ENCODE measurements at regions not wholly inside any gene's neighbourhood (a gene's known extent, or its start where the extent isn't known, plus 50 kb on each side); places are given as distances from the start of the nearest gene placed in this dataset.

- no peak overlapping the region for H3K4me3 ChIP-seq
- intact Hi-C loops (cut with DNase I; ENCODE audit: low total_unique reads), result no loop called here
- H3K36me3 ChIP-seq, result no peaks in the 10 kb centered on the region
- H3K9me3 ChIP-seq, result no peaks in the 10 kb centered on the region
- no peak for DNase-seq (ENCODE audit: low spot score in 2 of 2)
- no peak overlapping the region for H3K27ac ChIP-seq
- no peaks in the 10 kb centered on the region for H3K4me1 ChIP-seq
- TF ChIP-seq CTCF (IDR thresholded peaks at IDR 0.05), result no peak
- TF ChIP-seq POLR2AphosphoS5 (IDR thresholded peaks at IDR 0.05), result no peak
- TF ChIP-seq POLR2A (IDR thresholded peaks at IDR 0.05), result no peak
- H3K27me3 ChIP-seq, result no peaks in the 10 kb centered on the region
Measured at GRCh38 chr13:106865716-106866440, 297.9 kb upstream of the ARGLU1 start.

GRCh38 chr13:106859533-106859904 lies 291.6 kb upstream of the ARGLU1 start:
- TF ChIP-seq POLR2AphosphoS5 (IDR thresholded peaks at IDR 0.05) (no peak), CTCF (IDR thresholded peaks at IDR 0.05) (no peak), POLR2A (IDR thresholded peaks at IDR 0.05) (no peak)
- intact Hi-C loops (cut with DNase I; ENCODE audit: low total_unique reads), result no loop called here
- DNase-seq (ENCODE audit: low spot score in 2 of 2), result no peak

GRCh38 chr13:106858903-106859532 lies 291.1 kb upstream of the ARGLU1 start:
- Histone ChIP-seq H3K27ac (no peak overlapping the region), H3K27me3 (no peaks in the 10 kb centered on the region), H3K4me1 (no peaks in the 10 kb centered on the region), H3K36me3 (no peaks in the 10 kb centered on the region), H3K4me3 (no peak overlapping the region), H3K9me3 (no peaks in the 10 kb centered on the region)
- intact Hi-C loops (cut with DNase I; ENCODE audit: low total_unique reads), result no loop called here
- TF ChIP-seq POLR2AphosphoS5 (IDR thresholded peaks at IDR 0.05) (no peak), CTCF (IDR thresholded peaks at IDR 0.05) (no peak), POLR2A (IDR thresholded peaks at IDR 0.05) (no peak)
- DNase-seq (ENCODE audit: low spot score in 2 of 2), result no peak

More at GRCh38 chr13:106859533-106859904, 291.6 kb upstream of the ARGLU1 start:
- no peaks in the 10 kb centered on the region for H3K4me1 ChIP-seq
- H3K36me3 ChIP-seq, result no peaks in the 10 kb centered on the region
- no peaks in the 10 kb centered on the region for H3K9me3 ChIP-seq
- H3K4me3 ChIP-seq, result no peak overlapping the region
- H3K27ac ChIP-seq, result no peak overlapping the region
- H3K27me3 ChIP-seq, result no peaks in the 10 kb centered on the region

GRCh38 chr13:106852436-106852835 lies 284.5 kb upstream of the ARGLU1 start:
- DNase-seq (ENCODE audit: low spot score in 2 of 2), result no peak
- Histone ChIP-seq H3K27me3 (no peaks in the 10 kb centered on the region), H3K4me1 (no peaks in the 10 kb centered on the region), H3K36me3 (no peaks in the 10 kb centered on the region), H3K4me3 (no peak overlapping the region), H3K9me3 (no peaks in the 10 kb centered on the region), H3K27ac (no peak overlapping the region)
- TF ChIP-seq POLR2A (IDR thresholded peaks at IDR 0.05) (no peak), CTCF (IDR thresholded peaks at IDR 0.05) (no peak), POLR2AphosphoS5 (IDR thresholded peaks at IDR 0.05) (no peak)
- intact Hi-C loops (cut with DNase I; ENCODE audit: low total_unique reads), result no loop called here

GRCh38 chr13:106850973-106851650 lies 283.2 kb upstream of the ARGLU1 start:
- no peak overlapping the region for H3K27ac ChIP-seq
- H3K9me3 ChIP-seq, result no peaks in the 10 kb centered on the region
- TF ChIP-seq POLR2AphosphoS5 (IDR thresholded peaks at IDR 0.05), result no peak
- TF ChIP-seq POLR2A (IDR thresholded peaks at IDR 0.05), result no peak
- no peak for TF ChIP-seq CTCF (IDR thresholded peaks at IDR 0.05)
- H3K4me3 ChIP-seq, result no peak overlapping the region
- intact Hi-C loops (cut with DNase I; ENCODE audit: low total_unique reads), result no loop called here
- no peaks in the 10 kb centered on the region for H3K27me3 ChIP-seq
- H3K36me3 ChIP-seq, result no peaks in the 10 kb centered on the region
- no peaks in the 10 kb centered on the region for H3K4me1 ChIP-seq
- DNase-seq (ENCODE audit: low spot score in 2 of 2), result no peak

Measured in breast epithelium (tissue), 4 donors.